Hepatocyte (in vitro differentiated cells): ENCODE measurements at regions not wholly inside any gene's neighbourhood (a gene's known extent, or its start where the extent isn't known, plus 50 kb on each side); places are given as distances from the start of the nearest gene placed in this dataset.

Experiments
- EZH2 ChIP-seq: fragments of 200-600 bp; sonication (generic); IDR thresholded peaks from 2 replicates; pipeline ENCODE4 v1.6.1; 2016; ENCODE audit warnings: antibody characterized with exemption, mild to moderate bottlenecking, borderline replicate concordance
- TF ChIP-seq, protein P1 (sequence below): fragments of 200-600 bp; sonication (generic); IDR thresholded peaks from 2 replicates; pipeline ENCODE4 v1.5.1; 2016; ENCODE audit warnings: antibody characterized with exemption, mild to moderate bottlenecking; ENCODE audit not compliant: poor library complexity

- TF ChIP-seq, protein P1, sequence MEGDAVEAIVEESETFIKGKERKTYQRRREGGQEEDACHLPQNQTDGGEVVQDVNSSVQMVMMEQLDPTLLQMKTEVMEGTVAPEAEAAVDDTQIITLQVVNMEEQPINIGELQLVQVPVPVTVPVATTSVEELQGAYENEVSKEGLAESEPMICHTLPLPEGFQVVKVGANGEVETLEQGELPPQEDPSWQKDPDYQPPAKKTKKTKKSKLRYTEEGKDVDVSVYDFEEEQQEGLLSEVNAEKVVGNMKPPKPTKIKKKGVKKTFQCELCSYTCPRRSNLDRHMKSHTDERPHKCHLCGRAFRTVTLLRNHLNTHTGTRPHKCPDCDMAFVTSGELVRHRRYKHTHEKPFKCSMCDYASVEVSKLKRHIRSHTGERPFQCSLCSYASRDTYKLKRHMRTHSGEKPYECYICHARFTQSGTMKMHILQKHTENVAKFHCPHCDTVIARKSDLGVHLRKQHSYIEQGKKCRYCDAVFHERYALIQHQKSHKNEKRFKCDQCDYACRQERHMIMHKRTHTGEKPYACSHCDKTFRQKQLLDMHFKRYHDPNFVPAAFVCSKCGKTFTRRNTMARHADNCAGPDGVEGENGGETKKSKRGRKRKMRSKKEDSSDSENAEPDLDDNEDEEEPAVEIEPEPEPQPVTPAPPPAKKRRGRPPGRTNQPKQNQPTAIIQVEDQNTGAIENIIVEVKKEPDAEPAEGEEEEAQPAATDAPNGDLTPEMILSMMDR: no peak
- TF ChIP-seq EZH2: no peak
Measured at GRCh38 chr5:36523926-36524325, 82.5 kb upstream of the SLC1A3 start.
